ENCODE measurements at regions not wholly inside any gene's neighbourhood (a gene's known extent, or its start where the extent isn't known, plus 50 kb on each side); places are given as distances from the start of the nearest gene placed in this dataset.

GRCh38 chr11:130727157-130728119 is 188.8 kb downstream of the SNX19 start:
- Histone ChIP-seq H3K27me3 (ENCODE audit: low read depth) (no peaks in the 10 kb centered on the region), H3K36me3 (no peaks in the 10 kb centered on the region), H3K4me1 (peaks cover 40% of the 10 kb centered on the region), H3K4me3 (no peak overlapping the region), H3K27ac (replicated peaks) (peak overlapping the region; percentile 76), H3K9me3 (replicated peaks) (peaks cover 25% of the 10 kb centered on the region)
- no peak for DNase-seq
- intact Hi-C loops (cut with micrococcal nuclease): no loop called here
- no peak for TF ChIP-seq CTCF (IDR thresholded peaks at IDR 0.05; ENCODE audit: borderline replicate concordance)

- no peak for TF ChIP-seq CTCF (IDR thresholded peaks at IDR 0.05; ENCODE audit: borderline replicate concordance)
- Histone ChIP-seq H3K27me3 (ENCODE audit: low read depth) (no peaks in the 10 kb centered on the region), H3K9me3 (replicated peaks) (peaks cover 27% of the 10 kb centered on the region), H3K4me3 (no peak overlapping the region), H3K36me3 (no peaks in the 10 kb centered on the region), H3K27ac (replicated peaks) (peak overlapping the region; percentile 76), H3K4me1 (peaks cover 40% of the 10 kb centered on the region)
- intact Hi-C loops (cut with micrococcal nuclease): no loop called here
- DNase-seq: no peak
Observed at GRCh38 chr11:130728185-130729180, 187.8 kb downstream of the SNX19 start.

- H3K27ac ChIP-seq (replicated peaks): no peak overlapping the region
- intact Hi-C loops (cut with micrococcal nuclease): no loop called here
- no peaks in the 10 kb centered on the region for H3K36me3 ChIP-seq
Observed at GRCh38 chr11:130729193-130729592, 187.1 kb downstream of the SNX19 start.

GRCh38 chr11:130729678-130730300 is 186.5 kb downstream of the SNX19 start:
- H3K4me1 ChIP-seq: peaks cover 39% of the 10 kb centered on the region
- DNase-seq: no peak
- H3K27me3 ChIP-seq (ENCODE audit: low read depth): no peaks in the 10 kb centered on the region
- H3K27ac ChIP-seq (replicated peaks): no peak overlapping the region
- no peaks in the 10 kb centered on the region for H3K36me3 ChIP-seq
- peaks cover 39% of the 10 kb centered on the region for H3K9me3 ChIP-seq (replicated peaks)
- TF ChIP-seq CTCF (IDR thresholded peaks at IDR 0.05; ENCODE audit: borderline replicate concordance): no peak
- intact Hi-C loops (cut with micrococcal nuclease): loop anchor here (10.0 kb wide), 1 partner anchor 295 kb away; no protein-coding TSS in a partner anchor
- no peak overlapping the region for H3K4me3 ChIP-seq

More at GRCh38 chr11:130729193-130729592, 187.1 kb downstream of the SNX19 start:
- TF ChIP-seq CTCF (IDR thresholded peaks at IDR 0.05; ENCODE audit: borderline replicate concordance): no peak
- no peak for DNase-seq
- H3K9me3 ChIP-seq (replicated peaks): peaks cover 33% of the 10 kb centered on the region
- no peak overlapping the region for H3K4me3 ChIP-seq
- peaks cover 40% of the 10 kb centered on the region for H3K4me1 ChIP-seq
- H3K27me3 ChIP-seq (ENCODE audit: low read depth): no peaks in the 10 kb centered on the region

- H3K9me3 ChIP-seq (replicated peaks): peaks cover 45% of the 10 kb centered on the region
- no peak for TF ChIP-seq CTCF (IDR thresholded peaks at IDR 0.05; ENCODE audit: borderline replicate concordance)
- H3K27ac ChIP-seq (replicated peaks): no peak overlapping the region
- intact Hi-C loops (cut with micrococcal nuclease): loop anchor here (10.0 kb wide), 1 partner anchor 297 kb away; no protein-coding TSS in a partner anchor
- no peak overlapping the region for H3K4me3 ChIP-seq
- H3K4me1 ChIP-seq: peaks cover 22% of the 10 kb centered on the region
- no peak for DNase-seq
- H3K36me3 ChIP-seq: no peaks in the 10 kb centered on the region
- H3K27me3 ChIP-seq (ENCODE audit: low read depth): no peaks in the 10 kb centered on the region
Observed at GRCh38 chr11:130731401-130731800, 184.9 kb downstream of the SNX19 start.
